PC-3 (cell line): ENCODE measurements at regions not wholly inside any gene's neighbourhood (a gene's known extent, or its start where the extent isn't known, plus 50 kb on each side); places are given as distances from the start of the nearest gene placed in this dataset.

ENCODE experiments used
- EZH2phosphoT487 ChIP-seq: fragments of 300-600 bp; sonication (generic); IDR thresholded peaks from 2 replicates; pipeline ENCODE4 v1.6.1; 2018; ENCODE audit warnings: mild to moderate bottlenecking, antibody characterized with exemption, low read length, borderline replicate concordance
- TF ChIP-seq, protein P1 (sequence below): fragments of 300-600 bp; sonication (generic); conservative IDR thresholded peaks from 2 replicates; pipeline ENCODE4 v1.5.1; 2017; ENCODE audit warnings: antibody characterized with exemption, low read depth, mild to moderate bottlenecking, low read length

DNA sequence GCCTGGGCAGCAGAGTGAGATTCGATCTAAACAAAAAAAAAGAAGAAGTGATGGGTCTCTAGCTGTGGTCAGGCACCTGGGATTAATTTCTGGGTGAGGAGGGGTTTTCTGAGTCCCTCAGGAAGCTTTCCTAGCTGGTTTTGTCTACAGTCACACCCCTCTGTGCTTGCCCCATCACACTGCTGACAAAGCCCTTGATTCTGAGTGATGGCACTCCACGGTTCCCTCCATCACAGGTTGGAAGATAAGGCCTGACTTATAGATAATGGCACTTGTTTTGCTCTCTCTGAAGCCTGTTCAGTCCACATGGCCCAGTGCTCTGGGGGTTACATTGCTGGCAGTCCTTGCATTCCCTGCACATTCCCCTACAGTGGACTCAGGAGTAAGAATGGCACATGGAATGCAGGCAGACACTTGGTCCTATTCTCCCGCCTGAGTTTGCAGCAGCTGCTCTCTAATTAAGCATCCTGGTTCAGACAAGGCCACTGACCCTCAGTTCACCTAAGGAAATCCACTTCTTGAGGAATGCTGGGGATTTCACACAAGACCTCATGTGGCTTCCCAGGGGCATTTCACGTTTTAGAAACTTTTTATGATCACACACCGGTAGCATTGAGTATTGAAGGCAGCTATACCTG lies 81.0 kb upstream of the NMNAT3 start:
- TF ChIP-seq, protein P1, sequence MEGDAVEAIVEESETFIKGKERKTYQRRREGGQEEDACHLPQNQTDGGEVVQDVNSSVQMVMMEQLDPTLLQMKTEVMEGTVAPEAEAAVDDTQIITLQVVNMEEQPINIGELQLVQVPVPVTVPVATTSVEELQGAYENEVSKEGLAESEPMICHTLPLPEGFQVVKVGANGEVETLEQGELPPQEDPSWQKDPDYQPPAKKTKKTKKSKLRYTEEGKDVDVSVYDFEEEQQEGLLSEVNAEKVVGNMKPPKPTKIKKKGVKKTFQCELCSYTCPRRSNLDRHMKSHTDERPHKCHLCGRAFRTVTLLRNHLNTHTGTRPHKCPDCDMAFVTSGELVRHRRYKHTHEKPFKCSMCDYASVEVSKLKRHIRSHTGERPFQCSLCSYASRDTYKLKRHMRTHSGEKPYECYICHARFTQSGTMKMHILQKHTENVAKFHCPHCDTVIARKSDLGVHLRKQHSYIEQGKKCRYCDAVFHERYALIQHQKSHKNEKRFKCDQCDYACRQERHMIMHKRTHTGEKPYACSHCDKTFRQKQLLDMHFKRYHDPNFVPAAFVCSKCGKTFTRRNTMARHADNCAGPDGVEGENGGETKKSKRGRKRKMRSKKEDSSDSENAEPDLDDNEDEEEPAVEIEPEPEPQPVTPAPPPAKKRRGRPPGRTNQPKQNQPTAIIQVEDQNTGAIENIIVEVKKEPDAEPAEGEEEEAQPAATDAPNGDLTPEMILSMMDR: no peak
- no peak for TF ChIP-seq EZH2phosphoT487
